RWPE2 (cell line): ENCODE measurements at regions not wholly inside any gene's neighbourhood (a gene's known extent, or its start where the extent isn't known, plus 50 kb on each side); places are given as distances from the start of the nearest gene placed in this dataset.
A peak's percentile ranks its signal among the peaks of the same experiment; 100 is the strongest.

Source experiments
- ATAC-seq: fragments of 200-7000 bp; cut with Tn5 transposase; 3 replicates; pipeline ENCODE4 v1.9.1; 2021; ENCODE audit warnings: low read depth
- DNase-seq: peaks from one replicate; pipeline ENCODE4 v3.0.0-alpha.2; 2020; ENCODE audit warnings: low spot score
- H3K27ac ChIP-seq: fragments of 450-650 bp; 2 replicates; pipeline ENCODE4 v1.5.1; 2017; ENCODE audit warnings: mild to moderate bottlenecking; ENCODE audit not compliant: poor library complexity, severe bottlenecking
- H3K27me3 ChIP-seq: fragments of 250-450 bp; sonication (Bioruptor Pico); 2 replicates; pipeline ENCODE4 v1.5.1; 2021; ENCODE audit warnings: mild to moderate bottlenecking, moderate library complexity; ENCODE audit not compliant: insufficient read depth, poor library complexity, severe bottlenecking
- H3K36me3 ChIP-seq: fragments of 250-450 bp; sonication (Bioruptor Pico); 2 replicates; pipeline ENCODE4 v1.5.1; 2020; ENCODE audit warnings: low read depth, mild to moderate bottlenecking, moderate library complexity
- H3K4me1 ChIP-seq: fragments of 250-450 bp; sonication (Bioruptor Pico); 2 replicates; pipeline ENCODE4 v1.5.1; 2021; ENCODE audit warnings: mild to moderate bottlenecking, moderate library complexity; ENCODE audit not compliant: insufficient read depth, poor library complexity, severe bottlenecking
- H3K4me3 ChIP-seq: fragments of 250-450 bp; sonication (Bioruptor Pico); 2 replicates; pipeline ENCODE4 v1.5.1; 2021; ENCODE audit warnings: mild to moderate bottlenecking, moderate library complexity; ENCODE audit not compliant: severe bottlenecking
- H3K9me3 ChIP-seq: fragments of 250-450 bp; sonication (Bioruptor Pico); 2 replicates; pipeline ENCODE4 v1.5.1; 2021; ENCODE audit warnings: mild to moderate bottlenecking, moderate library complexity; ENCODE audit not compliant: severe bottlenecking
- TF ChIP-seq, protein P1 (sequence below): fragments of 450-650 bp; IDR thresholded peaks from one replicate; pipeline ENCODE4 v1.5.1; 2017; ENCODE audit warnings: mild to moderate bottlenecking, moderate library complexity; ENCODE audit not compliant: poor library complexity, severe bottlenecking

- Histone ChIP-seq H3K4me1 (peaks cover 7% of the 10 kb centered on the region), H3K27ac (no peak overlapping the region), H3K9me3 (no peaks in the 10 kb centered on the region), H3K4me3 (no peak overlapping the region), H3K36me3 (no peaks in the 10 kb centered on the region), H3K27me3 (no peaks in the 10 kb centered on the region)
- TF ChIP-seq, protein P1, sequence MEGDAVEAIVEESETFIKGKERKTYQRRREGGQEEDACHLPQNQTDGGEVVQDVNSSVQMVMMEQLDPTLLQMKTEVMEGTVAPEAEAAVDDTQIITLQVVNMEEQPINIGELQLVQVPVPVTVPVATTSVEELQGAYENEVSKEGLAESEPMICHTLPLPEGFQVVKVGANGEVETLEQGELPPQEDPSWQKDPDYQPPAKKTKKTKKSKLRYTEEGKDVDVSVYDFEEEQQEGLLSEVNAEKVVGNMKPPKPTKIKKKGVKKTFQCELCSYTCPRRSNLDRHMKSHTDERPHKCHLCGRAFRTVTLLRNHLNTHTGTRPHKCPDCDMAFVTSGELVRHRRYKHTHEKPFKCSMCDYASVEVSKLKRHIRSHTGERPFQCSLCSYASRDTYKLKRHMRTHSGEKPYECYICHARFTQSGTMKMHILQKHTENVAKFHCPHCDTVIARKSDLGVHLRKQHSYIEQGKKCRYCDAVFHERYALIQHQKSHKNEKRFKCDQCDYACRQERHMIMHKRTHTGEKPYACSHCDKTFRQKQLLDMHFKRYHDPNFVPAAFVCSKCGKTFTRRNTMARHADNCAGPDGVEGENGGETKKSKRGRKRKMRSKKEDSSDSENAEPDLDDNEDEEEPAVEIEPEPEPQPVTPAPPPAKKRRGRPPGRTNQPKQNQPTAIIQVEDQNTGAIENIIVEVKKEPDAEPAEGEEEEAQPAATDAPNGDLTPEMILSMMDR: no peak
- DNase-seq (no peak), ATAC-seq (no peak)
Observed at GRCh38 chr3:73225991-73226390, 164.5 kb downstream of the EBLN2 start.

- no peaks in the 10 kb centered on the region for H3K27me3 ChIP-seq
- ATAC-seq (no peak), DNase-seq (no peak)
- TF ChIP-seq, protein P1: no peak
- peaks cover 7% of the 10 kb centered on the region for H3K4me1 ChIP-seq
- no peaks in the 10 kb centered on the region for H3K9me3 ChIP-seq
- H3K27ac ChIP-seq: no peak overlapping the region
- no peaks in the 10 kb centered on the region for H3K36me3 ChIP-seq
- no peak overlapping the region for H3K4me3 ChIP-seq
Observed at GRCh38 chr3:73228000-73228399, 166.5 kb downstream of the EBLN2 start.

DNA sequence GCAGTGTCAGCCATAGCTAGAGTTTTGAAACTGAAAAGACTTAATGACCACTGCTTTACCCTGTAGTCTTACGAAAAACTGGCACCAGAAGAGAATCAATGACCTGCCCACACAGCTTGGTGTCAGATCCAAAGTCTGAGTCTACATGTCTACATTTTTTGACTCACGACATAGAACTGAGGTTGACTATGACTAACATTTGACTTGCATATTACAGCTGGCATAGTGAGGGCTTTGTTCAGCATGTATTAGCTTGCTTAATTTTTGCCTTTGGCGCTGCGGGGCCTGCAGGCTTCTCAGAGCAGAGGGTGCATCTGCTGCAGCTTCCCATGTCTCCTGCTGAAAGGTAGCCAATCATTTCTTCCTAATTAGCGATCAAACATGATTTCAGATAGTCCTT lies 167.0 kb downstream of the EBLN2 start:
- ATAC-seq: peak; percentile 84
- no peak for DNase-seq
- TF ChIP-seq, protein P1: no peak
- Histone ChIP-seq H3K4me1 (peaks cover 7% of the 10 kb centered on the region), H3K27ac (no peak overlapping the region), H3K27me3 (no peaks in the 10 kb centered on the region), H3K4me3 (no peak overlapping the region), H3K36me3 (no peaks in the 10 kb centered on the region), H3K9me3 (no peaks in the 10 kb centered on the region)

DNA sequence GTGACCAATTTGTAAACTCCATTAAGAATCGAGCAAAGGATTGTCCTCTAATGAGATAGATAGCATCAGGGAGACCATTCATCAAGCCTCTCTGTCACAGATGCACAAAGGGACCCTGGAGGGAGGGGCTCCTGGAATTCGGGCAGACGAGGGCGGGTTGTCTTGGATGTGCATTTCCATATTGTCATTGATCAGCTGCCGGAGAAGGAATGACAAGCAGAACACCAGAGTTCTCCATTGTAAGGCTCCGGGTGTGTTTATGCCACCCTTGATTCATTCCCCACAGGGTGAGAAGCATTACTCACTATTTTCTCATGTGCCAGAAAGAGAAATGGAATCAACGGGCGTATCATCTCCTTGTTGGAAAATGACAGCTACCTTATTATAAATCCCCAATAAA lies 167.5 kb downstream of the EBLN2 start:
- ATAC-seq: no peak
- H3K4me1 ChIP-seq: peaks cover 7% of the 10 kb centered on the region
- no peaks in the 10 kb centered on the region for H3K27me3 ChIP-seq
- DNase-seq: no peak
- no peak overlapping the region for H3K4me3 ChIP-seq
- no peak overlapping the region for H3K27ac ChIP-seq
- no peaks in the 10 kb centered on the region for H3K9me3 ChIP-seq
- TF ChIP-seq, protein P1: no peak
- H3K36me3 ChIP-seq: no peaks in the 10 kb centered on the region

DNA sequence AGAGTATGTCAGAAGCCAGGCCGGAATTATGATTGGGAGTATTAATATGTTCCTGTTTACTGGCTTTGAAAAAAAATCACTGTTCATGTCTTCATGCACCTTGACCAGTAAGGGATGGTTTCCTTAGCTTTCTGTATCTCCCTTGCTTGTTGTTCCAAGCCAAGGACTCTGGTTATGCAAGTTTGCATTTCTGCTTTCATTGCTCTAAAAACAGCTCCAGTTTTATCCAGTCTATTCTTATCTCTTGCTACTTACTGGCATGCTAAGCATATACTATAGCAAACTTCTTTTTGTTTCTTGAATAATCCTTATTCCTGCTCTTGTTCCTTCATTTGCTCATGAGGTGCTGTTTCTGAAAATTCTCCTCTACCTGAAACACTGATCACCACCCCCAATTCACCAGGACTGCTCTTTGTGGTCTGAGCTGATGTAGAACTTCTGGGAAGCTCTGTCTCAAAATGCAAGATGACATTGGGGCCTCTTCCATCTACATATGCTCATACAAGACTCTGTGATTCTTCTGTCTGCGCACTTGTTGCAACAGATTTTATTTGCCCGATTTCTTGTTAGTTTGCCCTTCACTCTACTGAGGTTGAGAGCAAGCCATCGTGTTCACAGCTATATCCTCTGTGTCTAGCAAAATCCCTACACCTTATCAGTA lies 173.0 kb downstream of the EBLN2 start:
- TF ChIP-seq, protein P1: no peak
- no peak for ATAC-seq
- Histone ChIP-seq H3K27ac (no peak overlapping the region), H3K4me1 (no peaks in the 10 kb centered on the region), H3K4me3 (no peak overlapping the region), H3K9me3 (no peaks in the 10 kb centered on the region), H3K36me3 (no peaks in the 10 kb centered on the region), H3K27me3 (no peaks in the 10 kb centered on the region)
- DNase-seq: no peak
